ENCODE measurements at regions not wholly inside any gene's neighbourhood (a gene's known extent, or its start where the extent isn't known, plus 50 kb on each side); places are given as distances from the start of the nearest gene placed in this dataset.

- no peak for TF ChIP-seq GABPA (IDR thresholded peaks at IDR 0.05; ENCODE audit: low read depth)
- TF ChIP-seq, protein P1, sequence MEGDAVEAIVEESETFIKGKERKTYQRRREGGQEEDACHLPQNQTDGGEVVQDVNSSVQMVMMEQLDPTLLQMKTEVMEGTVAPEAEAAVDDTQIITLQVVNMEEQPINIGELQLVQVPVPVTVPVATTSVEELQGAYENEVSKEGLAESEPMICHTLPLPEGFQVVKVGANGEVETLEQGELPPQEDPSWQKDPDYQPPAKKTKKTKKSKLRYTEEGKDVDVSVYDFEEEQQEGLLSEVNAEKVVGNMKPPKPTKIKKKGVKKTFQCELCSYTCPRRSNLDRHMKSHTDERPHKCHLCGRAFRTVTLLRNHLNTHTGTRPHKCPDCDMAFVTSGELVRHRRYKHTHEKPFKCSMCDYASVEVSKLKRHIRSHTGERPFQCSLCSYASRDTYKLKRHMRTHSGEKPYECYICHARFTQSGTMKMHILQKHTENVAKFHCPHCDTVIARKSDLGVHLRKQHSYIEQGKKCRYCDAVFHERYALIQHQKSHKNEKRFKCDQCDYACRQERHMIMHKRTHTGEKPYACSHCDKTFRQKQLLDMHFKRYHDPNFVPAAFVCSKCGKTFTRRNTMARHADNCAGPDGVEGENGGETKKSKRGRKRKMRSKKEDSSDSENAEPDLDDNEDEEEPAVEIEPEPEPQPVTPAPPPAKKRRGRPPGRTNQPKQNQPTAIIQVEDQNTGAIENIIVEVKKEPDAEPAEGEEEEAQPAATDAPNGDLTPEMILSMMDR (IDR thresholded peaks at IDR 0.05; ENCODE audit: insufficient read depth, low read length): no peak
- TF ChIP-seq, protein P2, sequence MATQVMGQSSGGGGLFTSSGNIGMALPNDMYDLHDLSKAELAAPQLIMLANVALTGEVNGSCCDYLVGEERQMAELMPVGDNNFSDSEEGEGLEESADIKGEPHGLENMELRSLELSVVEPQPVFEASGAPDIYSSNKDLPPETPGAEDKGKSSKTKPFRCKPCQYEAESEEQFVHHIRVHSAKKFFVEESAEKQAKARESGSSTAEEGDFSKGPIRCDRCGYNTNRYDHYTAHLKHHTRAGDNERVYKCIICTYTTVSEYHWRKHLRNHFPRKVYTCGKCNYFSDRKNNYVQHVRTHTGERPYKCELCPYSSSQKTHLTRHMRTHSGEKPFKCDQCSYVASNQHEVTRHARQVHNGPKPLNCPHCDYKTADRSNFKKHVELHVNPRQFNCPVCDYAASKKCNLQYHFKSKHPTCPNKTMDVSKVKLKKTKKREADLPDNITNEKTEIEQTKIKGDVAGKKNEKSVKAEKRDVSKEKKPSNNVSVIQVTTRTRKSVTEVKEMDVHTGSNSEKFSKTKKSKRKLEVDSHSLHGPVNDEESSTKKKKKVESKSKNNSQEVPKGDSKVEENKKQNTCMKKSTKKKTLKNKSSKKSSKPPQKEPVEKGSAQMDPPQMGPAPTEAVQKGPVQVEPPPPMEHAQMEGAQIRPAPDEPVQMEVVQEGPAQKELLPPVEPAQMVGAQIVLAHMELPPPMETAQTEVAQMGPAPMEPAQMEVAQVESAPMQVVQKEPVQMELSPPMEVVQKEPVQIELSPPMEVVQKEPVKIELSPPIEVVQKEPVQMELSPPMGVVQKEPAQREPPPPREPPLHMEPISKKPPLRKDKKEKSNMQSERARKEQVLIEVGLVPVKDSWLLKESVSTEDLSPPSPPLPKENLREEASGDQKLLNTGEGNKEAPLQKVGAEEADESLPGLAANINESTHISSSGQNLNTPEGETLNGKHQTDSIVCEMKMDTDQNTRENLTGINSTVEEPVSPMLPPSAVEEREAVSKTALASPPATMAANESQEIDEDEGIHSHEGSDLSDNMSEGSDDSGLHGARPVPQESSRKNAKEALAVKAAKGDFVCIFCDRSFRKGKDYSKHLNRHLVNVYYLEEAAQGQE (IDR thresholded peaks at IDR 0.05; ENCODE audit: insufficient replicate concordance, low read depth): no peak
- no peak for TF ChIP-seq SPI1 (IDR thresholded peaks at IDR 0.05; ENCODE audit: borderline replicate concordance, low read depth)
- TF ChIP-seq POLR2AphosphoS5 (IDR thresholded peaks at IDR 0.05; ENCODE audit: low read depth): no peak
- no peak for DNase-seq (ENCODE audit: low read depth in 1 of 2, low spot score in 1 of 2)
- H3K27me3 ChIP-seq (ENCODE audit: insufficient read depth, poor library complexity, severe bottlenecking): no peaks in the 10 kb centered on the region
- H3K4me3 ChIP-seq (replicated peaks; ENCODE audit: insufficient read depth, low read length): no peak overlapping the region
- no peak overlapping the region for H3K27ac ChIP-seq (replicated peaks)
Observed at GRCh38 chr4:133439830-133440229, 290.7 kb downstream of the PCDH10 start.

- no peak overlapping the region for H3K27ac ChIP-seq (replicated peaks)
- no peak overlapping the region for H3K4me3 ChIP-seq (replicated peaks; ENCODE audit: insufficient read depth, low read length)
- H3K27me3 ChIP-seq (ENCODE audit: insufficient read depth, poor library complexity, severe bottlenecking): no peaks in the 10 kb centered on the region
- no peak for TF ChIP-seq GABPA (IDR thresholded peaks at IDR 0.05; ENCODE audit: low read depth)
- TF ChIP-seq POLR2AphosphoS5 (IDR thresholded peaks at IDR 0.05; ENCODE audit: low read depth): no peak
- TF ChIP-seq, protein P1 (IDR thresholded peaks at IDR 0.05; ENCODE audit: insufficient read depth, low read length): no peak
- no peak for TF ChIP-seq SPI1 (IDR thresholded peaks at IDR 0.05; ENCODE audit: borderline replicate concordance, low read depth)
- TF ChIP-seq, protein P2 (IDR thresholded peaks at IDR 0.05; ENCODE audit: insufficient replicate concordance, low read depth): no peak
- no peak for DNase-seq (ENCODE audit: low read depth in 1 of 2, low spot score in 1 of 2)
Observed at GRCh38 chr4:133424605-133425004, 275.5 kb downstream of the PCDH10 start.

DNA sequence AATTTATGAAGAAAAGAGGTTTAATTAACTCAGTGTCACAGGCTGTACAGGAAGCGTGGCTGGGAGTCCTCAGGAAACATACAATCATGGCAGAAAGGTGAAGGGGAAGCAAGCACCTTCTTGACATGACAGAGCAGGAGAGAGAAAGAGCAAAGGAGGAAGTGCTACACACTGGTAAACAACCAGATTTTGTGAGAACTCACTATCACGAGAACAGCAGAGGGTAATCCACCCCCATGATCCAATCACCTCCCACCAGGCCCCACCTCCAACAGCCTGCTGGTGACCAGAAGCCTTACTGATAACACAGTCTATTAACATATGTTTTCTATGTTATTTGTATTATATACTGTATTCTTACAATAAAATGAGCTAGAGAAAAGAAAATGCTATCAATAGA is 254.8 kb downstream of the PCDH10 start:
- TF ChIP-seq, protein P1 (IDR thresholded peaks at IDR 0.05; ENCODE audit: insufficient read depth, low read length): no peak
- TF ChIP-seq SPI1 (IDR thresholded peaks at IDR 0.05; ENCODE audit: borderline replicate concordance, low read depth): no peak
- TF ChIP-seq POLR2AphosphoS5 (IDR thresholded peaks at IDR 0.05; ENCODE audit: low read depth): no peak
- TF ChIP-seq, protein P2 (IDR thresholded peaks at IDR 0.05; ENCODE audit: insufficient replicate concordance, low read depth): no peak
- no peak for TF ChIP-seq GABPA (IDR thresholded peaks at IDR 0.05; ENCODE audit: low read depth)
- Histone ChIP-seq H3K27ac (replicated peaks) (no peak overlapping the region), H3K4me3 (replicated peaks; ENCODE audit: insufficient read depth, low read length) (no peak overlapping the region)

More for the DNA sequence above, 254.8 kb downstream of the PCDH10 start:
- no peak for DNase-seq (ENCODE audit: low read depth in 1 of 2, low spot score in 1 of 2)
- no peaks in the 10 kb centered on the region for H3K27me3 ChIP-seq (ENCODE audit: insufficient read depth, poor library complexity, severe bottlenecking)
